ENCODE measurements at regions not wholly inside any gene's neighbourhood (a gene's known extent, or its start where the extent isn't known, plus 50 kb on each side); places are given as distances from the start of the nearest gene placed in this dataset.

GRCh38 chr5:16384222-16384621 lies 81.4 kb downstream of the ZNF622 start:
- no peak for TF ChIP-seq CTCF (IDR thresholded peaks at IDR 0.05)
- TF ChIP-seq POLR2A (IDR thresholded peaks at IDR 0.05): no peak

All from vagina (tissue), 2 donors.